ENCODE measurements at regions not wholly inside any gene's neighbourhood (a gene's known extent, or its start where the extent isn't known, plus 50 kb on each side); places are given as distances from the start of the nearest gene placed in this dataset.
"Not testable (repeated sequence)": the region's sequence is repeated elsewhere in the genome, so short reads cannot be mapped to it uniquely, and the experiment has no call there.

DNA sequence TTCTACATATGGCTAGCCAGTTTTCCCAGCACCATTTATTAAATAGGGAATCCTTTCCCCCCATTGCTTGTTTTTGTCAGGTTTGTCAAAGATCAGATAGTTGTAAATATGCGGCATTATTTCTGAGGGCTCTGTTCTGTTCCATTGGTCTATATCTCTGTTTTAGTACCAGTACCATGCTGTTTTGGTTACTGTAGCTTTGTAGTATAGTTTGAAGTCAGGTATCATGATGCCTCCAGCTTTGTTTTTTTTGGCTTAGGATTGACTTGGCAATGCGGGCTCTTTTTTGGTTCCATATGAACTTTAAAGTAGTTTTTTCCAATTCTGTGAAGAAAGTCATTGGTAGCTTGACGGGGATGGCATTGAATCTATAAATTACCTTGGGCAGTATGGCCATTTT, 60.0 kb upstream of the GPC3 start:
- FAIRE-seq; DNase-seq (ENCODE audit: insufficient read length, low spot score): not testable (repeated sequence)

DNA sequence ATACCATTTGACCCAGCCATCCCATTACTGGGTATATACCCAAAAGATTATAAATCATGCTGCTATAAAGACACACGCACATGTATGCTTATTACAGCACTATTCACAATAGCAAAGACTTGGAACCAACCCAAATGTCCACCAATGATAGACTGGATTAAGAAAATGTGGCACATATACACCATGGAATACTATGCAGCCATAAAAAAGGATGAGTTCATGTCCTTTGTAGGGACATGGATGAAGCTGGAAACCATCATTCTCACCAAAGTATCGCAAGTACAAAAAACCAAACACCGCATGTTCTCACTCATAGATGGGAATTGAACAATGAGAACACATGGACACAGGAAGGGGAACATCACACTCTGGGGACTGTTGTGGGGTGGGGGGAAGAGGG, 81.7 kb upstream of the GPC3 start:
- FAIRE-seq; DNase-seq (ENCODE audit: insufficient read length, low spot score): not testable (repeated sequence)

GRCh38 chrX:134071899-134072298, 86.5 kb upstream of the GPC3 start:
- not testable (repeated sequence) for DNase-seq (ENCODE audit: insufficient read length, low spot score); FAIRE-seq

- TF ChIP-seq, protein P1, sequence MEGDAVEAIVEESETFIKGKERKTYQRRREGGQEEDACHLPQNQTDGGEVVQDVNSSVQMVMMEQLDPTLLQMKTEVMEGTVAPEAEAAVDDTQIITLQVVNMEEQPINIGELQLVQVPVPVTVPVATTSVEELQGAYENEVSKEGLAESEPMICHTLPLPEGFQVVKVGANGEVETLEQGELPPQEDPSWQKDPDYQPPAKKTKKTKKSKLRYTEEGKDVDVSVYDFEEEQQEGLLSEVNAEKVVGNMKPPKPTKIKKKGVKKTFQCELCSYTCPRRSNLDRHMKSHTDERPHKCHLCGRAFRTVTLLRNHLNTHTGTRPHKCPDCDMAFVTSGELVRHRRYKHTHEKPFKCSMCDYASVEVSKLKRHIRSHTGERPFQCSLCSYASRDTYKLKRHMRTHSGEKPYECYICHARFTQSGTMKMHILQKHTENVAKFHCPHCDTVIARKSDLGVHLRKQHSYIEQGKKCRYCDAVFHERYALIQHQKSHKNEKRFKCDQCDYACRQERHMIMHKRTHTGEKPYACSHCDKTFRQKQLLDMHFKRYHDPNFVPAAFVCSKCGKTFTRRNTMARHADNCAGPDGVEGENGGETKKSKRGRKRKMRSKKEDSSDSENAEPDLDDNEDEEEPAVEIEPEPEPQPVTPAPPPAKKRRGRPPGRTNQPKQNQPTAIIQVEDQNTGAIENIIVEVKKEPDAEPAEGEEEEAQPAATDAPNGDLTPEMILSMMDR (IDR thresholded peaks at IDR 0.05; ENCODE audit: insufficient read depth, missing control alignments): no peak
- DNase-seq (ENCODE audit: insufficient read length, low spot score): no peak
- no peak for FAIRE-seq
Observed at GRCh38 chrX:134073341-134073740, 87.9 kb upstream of the GPC3 start.

DNA sequence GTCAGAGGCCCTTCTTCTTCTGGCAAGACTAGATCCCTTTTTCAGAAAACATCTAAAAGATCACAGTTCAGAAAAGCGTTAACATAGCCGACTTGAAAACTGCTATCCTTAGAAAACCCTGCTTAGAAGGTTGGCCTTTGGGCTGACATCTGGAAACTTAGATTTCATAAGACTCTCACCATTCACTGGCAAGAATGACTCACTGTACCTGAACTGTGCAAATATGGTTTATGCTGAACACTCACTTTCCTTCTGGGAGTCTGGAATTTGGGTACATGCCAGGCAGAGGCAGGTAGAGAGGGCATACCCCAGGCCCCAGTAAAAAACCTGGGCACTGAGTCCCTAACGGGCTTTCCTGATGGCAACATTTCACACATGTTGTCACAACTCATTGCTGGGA, 88.8 kb upstream of the GPC3 start:
- no peak for DNase-seq (ENCODE audit: insufficient read length, low spot score)
- TF ChIP-seq, protein P1 (IDR thresholded peaks at IDR 0.05; ENCODE audit: insufficient read depth, missing control alignments): no peak
- FAIRE-seq: no peak

DNA sequence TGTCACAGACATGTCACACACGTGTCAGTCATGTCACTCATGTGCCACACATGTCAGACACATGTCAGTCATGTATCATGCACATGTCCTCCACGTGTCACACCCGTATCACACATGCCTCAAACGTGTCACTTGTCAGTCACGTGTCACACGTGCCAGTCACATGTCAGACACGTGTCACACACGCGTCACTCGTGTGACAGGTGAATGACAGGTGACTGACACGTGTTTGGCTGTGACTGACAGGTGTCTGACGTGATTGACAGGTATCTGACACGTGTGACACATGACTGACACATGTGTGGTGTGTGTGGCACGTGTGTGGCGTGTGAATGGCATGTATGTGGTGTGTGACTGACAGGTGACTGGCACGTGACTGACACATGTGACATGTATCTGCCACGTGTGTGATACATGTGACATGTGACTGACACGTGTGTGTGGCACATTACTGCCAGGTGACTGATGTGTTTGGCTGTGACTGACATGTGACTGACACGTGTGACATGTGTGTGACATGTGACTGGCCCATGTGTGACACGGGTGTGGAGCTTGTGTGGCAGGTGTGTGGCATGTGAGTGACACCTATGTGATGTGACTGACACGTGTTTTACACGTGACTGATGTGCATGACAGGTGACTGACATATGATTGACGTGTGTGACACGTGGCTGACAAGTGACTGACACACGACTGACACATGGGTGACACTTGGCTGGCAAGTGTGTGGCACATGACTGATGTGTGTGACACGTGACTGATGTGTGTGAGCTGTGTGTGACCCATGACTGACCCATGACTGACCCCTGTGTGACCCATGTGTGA, 90.7 kb upstream of the GPC3 start:
- FAIRE-seq (no peak), DNase-seq (ENCODE audit: insufficient read length, low spot score) (no peak)
- TF ChIP-seq, protein P1 (IDR thresholded peaks at IDR 0.05; ENCODE audit: insufficient read depth, missing control alignments): no peak

- FAIRE-seq (no peak), DNase-seq (ENCODE audit: insufficient read length, low spot score) (no peak)
- TF ChIP-seq, protein P1 (IDR thresholded peaks at IDR 0.05; ENCODE audit: insufficient read depth, missing control alignments): no peak
Observed at GRCh38 chrX:134095366-134095765, 110.0 kb upstream of the GPC3 start.

- FAIRE-seq: no peak
- TF ChIP-seq, protein P1 (IDR thresholded peaks at IDR 0.05; ENCODE audit: insufficient read depth, missing control alignments): no peak
- DNase-seq (ENCODE audit: insufficient read length, low spot score): no peak
Observed at GRCh38 chrX:134101636-134102035, 116.2 kb upstream of the GPC3 start.

DNA sequence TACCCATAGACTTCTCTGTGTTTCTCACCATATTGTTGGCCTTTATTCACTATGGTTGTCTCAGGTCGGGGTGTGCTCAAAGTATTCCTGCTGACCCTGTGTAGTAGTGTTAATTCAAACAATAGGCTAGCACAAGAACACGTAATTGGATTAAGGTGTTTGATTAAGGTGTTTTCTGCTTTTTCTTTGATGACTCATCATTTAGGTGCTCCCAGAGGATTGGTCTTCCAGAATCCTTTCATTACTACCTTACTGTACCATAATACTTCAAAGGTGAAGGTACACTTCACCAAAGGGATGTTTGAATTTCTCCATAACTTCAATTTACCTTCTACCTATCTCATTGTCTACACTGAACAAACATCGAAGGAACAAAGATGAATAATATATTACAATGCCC, 121.7 kb upstream of the CCDC160 start:
- FAIRE-seq (no peak), DNase-seq (ENCODE audit: insufficient read length, low spot score) (no peak)
- TF ChIP-seq, protein P1 (IDR thresholded peaks at IDR 0.05; ENCODE audit: insufficient read depth, missing control alignments): no peak

Measured in D721Med (cell line).